ENCODE measurements at regions not wholly inside any gene's neighbourhood (a gene's known extent, or its start where the extent isn't known, plus 50 kb on each side); places are given as distances from the start of the nearest gene placed in this dataset.

DNA sequence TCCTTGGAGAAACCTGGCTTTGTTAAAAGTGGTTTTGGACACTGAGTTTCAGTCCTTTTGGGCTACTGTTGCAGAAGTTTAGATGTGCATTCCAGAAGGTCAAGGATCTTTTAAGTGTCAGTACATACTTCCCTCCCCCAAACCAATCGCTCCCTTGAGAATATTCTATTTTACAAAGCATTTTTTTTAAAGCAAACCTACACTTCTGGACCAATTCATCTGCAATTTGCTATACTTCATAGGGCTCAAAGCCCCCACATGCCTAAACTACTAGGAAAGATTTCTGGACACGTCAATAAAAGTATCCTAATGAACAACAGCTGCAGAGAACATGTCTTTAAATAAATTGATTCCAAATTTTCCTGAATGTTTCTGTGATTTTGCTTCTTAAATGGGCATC is 157.6 kb downstream of the RDH14 start:
- Histone ChIP-seq H3K4me3 (no peak overlapping the region), H3K4me1 (ENCODE audit: insufficient read depth) (peaks cover 13% of the 10 kb centered on the region), H3K27ac (ENCODE audit: low read depth) (no peak overlapping the region), H4K20me1 (replicated peaks; ENCODE audit: insufficient read depth) (no peaks in the 10 kb centered on the region), H3K27me3 (ENCODE audit: insufficient read depth) (no peaks in the 10 kb centered on the region), H2AFZ (no peak overlapping the region), H3F3A (replicated peaks; ENCODE audit: low read depth) (no peaks in the 10 kb centered on the region), H3K36me3 (ENCODE audit: insufficient read depth) (no peaks in the 10 kb centered on the region), H3K4me2 (no peak overlapping the region), H3K79me2 (replicated peaks; ENCODE audit: insufficient read depth) (no peaks in the 10 kb centered on the region), H3K9me2 (ENCODE audit: insufficient read depth) (peaks cover 3% of the 10 kb centered on the region)
- Mint-ChIP-seq H3K27ac (no peak overlapping the region), H3K36me3 (ENCODE audit: low read depth) (no peaks in the 10 kb centered on the region), H3K9me3 (no peaks in the 10 kb centered on the region), H3K27me3 (ENCODE audit: insufficient read depth, low read depth, poor library complexity) (no peaks in the 10 kb centered on the region), H3K4me1 (peaks cover 16% of the 10 kb centered on the region), H3K4me3 (no peak overlapping the region)
- DNase-seq (ENCODE audit: low spot score): no peak
- TF ChIP-seq, protein P1, sequence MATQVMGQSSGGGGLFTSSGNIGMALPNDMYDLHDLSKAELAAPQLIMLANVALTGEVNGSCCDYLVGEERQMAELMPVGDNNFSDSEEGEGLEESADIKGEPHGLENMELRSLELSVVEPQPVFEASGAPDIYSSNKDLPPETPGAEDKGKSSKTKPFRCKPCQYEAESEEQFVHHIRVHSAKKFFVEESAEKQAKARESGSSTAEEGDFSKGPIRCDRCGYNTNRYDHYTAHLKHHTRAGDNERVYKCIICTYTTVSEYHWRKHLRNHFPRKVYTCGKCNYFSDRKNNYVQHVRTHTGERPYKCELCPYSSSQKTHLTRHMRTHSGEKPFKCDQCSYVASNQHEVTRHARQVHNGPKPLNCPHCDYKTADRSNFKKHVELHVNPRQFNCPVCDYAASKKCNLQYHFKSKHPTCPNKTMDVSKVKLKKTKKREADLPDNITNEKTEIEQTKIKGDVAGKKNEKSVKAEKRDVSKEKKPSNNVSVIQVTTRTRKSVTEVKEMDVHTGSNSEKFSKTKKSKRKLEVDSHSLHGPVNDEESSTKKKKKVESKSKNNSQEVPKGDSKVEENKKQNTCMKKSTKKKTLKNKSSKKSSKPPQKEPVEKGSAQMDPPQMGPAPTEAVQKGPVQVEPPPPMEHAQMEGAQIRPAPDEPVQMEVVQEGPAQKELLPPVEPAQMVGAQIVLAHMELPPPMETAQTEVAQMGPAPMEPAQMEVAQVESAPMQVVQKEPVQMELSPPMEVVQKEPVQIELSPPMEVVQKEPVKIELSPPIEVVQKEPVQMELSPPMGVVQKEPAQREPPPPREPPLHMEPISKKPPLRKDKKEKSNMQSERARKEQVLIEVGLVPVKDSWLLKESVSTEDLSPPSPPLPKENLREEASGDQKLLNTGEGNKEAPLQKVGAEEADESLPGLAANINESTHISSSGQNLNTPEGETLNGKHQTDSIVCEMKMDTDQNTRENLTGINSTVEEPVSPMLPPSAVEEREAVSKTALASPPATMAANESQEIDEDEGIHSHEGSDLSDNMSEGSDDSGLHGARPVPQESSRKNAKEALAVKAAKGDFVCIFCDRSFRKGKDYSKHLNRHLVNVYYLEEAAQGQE (IDR thresholded peaks at IDR 0.05; ENCODE audit: unreplicated experiment): no peak
- TF ChIP-seq ZNF114 (CRISPR knock-in tag; IDR thresholded peaks at IDR 0.05) (no peak), EZH2phosphoT487 (IDR thresholded peaks at IDR 0.05; ENCODE audit: unreplicated experiment) (no peak), POLR2AphosphoS5 (IDR thresholded peaks at IDR 0.05; ENCODE audit: low read depth) (no peak), ZNF331 (CRISPR knock-in tag; IDR thresholded peaks at IDR 0.05; ENCODE audit: low read depth) (no peak), NANOG (IDR thresholded peaks at IDR 0.05; ENCODE audit: borderline replicate concordance) (no peak), JUNB (IDR thresholded peaks at IDR 0.05; ENCODE audit: unreplicated experiment) (no peak), EZH2 (IDR thresholded peaks at IDR 0.05; ENCODE audit: low read depth, unreplicated experiment) (no peak), CREB1 (CRISPR knock-in tag; IDR thresholded peaks at IDR 0.05; ENCODE audit: low read depth) (no peak), STAT1 (IDR thresholded peaks at IDR 0.05; ENCODE audit: unreplicated experiment) (no peak)
- TF ChIP-seq, protein P2, sequence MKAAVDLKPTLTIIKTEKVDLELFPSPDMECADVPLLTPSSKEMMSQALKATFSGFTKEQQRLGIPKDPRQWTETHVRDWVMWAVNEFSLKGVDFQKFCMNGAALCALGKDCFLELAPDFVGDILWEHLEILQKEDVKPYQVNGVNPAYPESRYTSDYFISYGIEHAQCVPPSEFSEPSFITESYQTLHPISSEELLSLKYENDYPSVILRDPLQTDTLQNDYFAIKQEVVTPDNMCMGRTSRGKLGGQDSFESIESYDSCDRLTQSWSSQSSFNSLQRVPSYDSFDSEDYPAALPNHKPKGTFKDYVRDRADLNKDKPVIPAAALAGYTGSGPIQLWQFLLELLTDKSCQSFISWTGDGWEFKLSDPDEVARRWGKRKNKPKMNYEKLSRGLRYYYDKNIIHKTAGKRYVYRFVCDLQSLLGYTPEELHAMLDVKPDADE (IDR thresholded peaks at IDR 0.05): no peak
- TF ChIP-seq, protein P3, sequence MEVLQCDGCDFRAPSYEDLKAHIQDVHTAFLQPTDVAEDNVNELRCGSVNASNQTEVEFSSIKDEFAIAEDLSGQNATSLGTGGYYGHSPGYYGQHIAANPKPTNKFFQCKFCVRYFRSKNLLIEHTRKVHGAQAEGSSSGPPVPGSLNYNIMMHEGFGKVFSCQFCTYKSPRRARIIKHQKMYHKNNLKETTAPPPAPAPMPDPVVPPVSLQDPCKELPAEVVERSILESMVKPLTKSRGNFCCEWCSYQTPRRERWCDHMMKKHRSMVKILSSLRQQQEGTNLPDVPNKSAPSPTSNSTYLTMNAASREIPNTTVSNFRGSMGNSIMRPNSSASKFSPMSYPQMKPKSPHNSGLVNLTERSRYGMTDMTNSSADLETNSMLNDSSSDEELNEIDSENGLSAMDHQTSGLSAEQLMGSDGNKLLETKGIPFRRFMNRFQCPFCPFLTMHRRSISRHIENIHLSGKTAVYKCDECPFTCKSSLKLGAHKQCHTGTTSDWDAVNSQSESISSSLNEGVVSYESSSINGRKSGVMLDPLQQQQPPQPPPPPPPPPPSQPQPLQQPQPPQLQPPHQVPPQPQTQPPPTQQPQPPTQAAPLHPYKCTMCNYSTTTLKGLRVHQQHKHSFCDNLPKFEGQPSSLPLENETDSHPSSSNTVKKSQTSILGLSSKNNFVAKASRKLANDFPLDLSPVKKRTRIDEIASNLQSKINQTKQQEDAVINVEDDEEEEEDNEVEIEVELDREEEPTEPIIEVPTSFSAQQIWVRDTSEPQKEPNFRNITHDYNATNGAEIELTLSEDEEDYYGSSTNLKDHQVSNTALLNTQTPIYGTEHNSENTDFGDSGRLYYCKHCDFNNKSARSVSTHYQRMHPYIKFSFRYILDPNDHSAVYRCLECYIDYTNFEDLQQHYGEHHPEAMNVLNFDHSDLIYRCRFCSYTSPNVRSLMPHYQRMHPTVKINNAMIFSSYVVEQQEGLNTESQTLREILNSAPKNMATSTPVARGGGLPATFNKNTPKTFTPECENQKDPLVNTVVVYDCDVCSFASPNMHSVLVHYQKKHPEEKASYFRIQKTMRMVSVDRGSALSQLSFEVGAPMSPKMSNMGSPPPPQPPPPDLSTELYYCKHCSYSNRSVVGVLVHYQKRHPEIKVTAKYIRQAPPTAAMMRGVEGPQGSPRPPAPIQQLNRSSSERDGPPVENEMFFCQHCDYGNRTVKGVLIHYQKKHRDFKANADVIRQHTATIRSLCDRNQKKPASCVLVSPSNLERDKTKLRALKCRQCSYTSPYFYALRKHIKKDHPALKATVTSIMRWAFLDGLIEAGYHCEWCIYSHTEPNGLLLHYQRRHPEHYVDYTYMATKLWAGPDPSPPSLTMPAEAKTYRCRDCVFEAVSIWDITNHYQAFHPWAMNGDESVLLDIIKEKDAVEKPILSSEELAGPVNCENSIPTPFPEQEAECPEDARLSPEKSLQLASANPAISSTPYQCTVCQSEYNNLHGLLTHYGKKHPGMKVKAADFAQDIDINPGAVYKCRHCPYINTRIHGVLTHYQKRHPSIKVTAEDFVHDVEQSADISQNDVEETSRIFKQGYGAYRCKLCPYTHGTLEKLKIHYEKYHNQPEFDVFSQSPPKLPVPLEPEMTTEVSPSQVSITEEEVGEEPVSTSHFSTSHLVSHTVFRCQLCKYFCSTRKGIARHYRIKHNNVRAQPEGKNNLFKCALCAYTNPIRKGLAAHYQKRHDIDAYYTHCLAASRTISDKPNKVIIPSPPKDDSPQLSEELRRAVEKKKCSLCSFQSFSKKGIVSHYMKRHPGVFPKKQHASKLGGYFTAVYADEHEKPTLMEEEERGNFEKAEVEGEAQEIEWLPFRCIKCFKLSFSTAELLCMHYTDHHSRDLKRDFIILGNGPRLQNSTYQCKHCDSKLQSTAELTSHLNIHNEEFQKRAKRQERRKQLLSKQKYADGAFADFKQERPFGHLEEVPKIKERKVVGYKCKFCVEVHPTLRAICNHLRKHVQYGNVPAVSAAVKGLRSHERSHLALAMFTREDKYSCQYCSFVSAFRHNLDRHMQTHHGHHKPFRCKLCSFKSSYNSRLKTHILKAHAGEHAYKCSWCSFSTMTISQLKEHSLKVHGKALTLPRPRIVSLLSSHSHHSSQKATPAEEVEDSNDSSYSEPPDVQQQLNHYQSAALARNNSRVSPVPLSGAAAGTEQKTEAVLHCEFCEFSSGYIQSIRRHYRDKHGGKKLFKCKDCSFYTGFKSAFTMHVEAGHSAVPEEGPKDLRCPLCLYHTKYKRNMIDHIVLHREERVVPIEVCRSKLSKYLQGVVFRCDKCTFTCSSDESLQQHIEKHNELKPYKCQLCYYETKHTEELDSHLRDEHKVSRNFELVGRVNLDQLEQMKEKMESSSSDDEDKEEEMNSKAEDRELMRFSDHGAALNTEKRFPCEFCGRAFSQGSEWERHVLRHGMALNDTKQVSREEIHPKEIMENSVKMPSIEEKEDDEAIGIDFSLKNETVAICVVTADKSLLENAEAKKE (CRISPR knock-in tag; IDR thresholded peaks at IDR 0.05): no peak
- TF ChIP-seq, protein P4, sequence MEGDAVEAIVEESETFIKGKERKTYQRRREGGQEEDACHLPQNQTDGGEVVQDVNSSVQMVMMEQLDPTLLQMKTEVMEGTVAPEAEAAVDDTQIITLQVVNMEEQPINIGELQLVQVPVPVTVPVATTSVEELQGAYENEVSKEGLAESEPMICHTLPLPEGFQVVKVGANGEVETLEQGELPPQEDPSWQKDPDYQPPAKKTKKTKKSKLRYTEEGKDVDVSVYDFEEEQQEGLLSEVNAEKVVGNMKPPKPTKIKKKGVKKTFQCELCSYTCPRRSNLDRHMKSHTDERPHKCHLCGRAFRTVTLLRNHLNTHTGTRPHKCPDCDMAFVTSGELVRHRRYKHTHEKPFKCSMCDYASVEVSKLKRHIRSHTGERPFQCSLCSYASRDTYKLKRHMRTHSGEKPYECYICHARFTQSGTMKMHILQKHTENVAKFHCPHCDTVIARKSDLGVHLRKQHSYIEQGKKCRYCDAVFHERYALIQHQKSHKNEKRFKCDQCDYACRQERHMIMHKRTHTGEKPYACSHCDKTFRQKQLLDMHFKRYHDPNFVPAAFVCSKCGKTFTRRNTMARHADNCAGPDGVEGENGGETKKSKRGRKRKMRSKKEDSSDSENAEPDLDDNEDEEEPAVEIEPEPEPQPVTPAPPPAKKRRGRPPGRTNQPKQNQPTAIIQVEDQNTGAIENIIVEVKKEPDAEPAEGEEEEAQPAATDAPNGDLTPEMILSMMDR (conservative IDR thresholded peaks at IDR 0.05; ENCODE audit: low read depth in 2 of 2): no peak
- ATAC-seq: no peak
